GM19395 (cell line): ENCODE measurements at regions not wholly inside any gene's neighbourhood (a gene's known extent, or its start where the extent isn't known, plus 50 kb on each side); places are given as distances from the start of the nearest gene placed in this dataset.

Experiments
- ATAC-seq: cut with Tn5 transposase; IDR thresholded peaks from one replicate; pipeline ENCODE4 v1.9.1; 2021; ENCODE audit warnings: mild to moderate bottlenecking, moderate library complexity; ENCODE audit not compliant: unreplicated experiment

DNA sequence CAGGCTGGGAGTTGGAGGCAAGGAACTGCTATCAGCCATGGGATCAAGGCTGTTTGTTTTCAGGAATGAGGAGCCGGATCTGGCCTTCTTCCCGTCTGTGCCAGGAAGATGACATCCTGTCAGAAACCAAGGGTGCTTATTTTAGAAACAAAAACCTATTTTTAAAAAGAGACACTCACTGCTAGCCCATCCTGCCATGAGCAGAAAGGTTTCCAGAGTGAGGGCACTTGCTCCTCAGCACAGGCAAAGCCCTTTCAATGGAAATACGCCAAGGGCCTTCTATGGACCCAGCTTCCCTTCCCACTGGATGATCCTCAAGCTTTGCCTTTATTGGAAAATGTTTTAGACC lies 132.6 kb upstream of the FSTL4 start:
- no peak for ATAC-seq

DNA sequence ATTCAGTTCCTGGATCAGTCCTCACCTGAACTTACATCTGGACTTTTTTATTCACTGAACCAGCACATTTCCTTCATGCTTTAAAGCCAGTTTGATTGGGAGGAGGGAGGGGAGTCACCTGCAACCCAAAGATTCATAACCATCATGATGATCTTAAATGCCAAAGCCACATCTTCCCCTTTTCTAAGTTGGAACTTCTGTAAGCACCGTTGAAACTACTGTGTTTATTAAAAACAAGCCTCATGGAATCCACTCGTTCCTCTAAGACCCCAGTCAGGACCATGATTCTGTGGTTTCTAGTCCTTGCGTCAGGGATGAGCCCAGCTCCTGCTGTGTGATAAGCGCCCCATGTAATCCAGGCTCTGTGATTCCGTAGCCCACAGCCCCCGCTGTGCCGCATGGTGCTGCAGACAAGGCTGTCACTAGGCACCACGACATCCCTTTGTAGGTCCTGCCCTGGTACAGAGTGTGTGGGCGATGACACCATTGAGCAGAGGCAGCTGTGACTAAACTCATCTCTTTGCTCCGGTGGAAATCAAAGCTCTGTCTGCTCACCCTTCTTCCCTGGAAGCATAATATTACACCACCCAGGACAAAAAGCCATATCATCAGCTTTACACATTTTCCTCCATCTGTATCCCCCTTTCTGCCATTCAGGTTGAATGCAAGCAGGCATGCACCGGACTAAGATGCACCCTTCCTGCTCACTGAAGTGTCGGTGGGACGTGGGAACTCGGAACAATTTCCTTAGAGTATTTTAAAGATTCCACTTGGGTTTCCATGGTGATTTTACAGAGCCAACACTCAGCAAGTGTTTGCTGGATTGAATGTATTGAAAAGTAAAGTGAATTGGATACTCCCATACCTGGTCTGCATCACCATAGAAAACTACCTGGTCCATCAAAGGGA lies 132.0 kb upstream of the FSTL4 start:
- ATAC-seq, result no peak

DNA sequence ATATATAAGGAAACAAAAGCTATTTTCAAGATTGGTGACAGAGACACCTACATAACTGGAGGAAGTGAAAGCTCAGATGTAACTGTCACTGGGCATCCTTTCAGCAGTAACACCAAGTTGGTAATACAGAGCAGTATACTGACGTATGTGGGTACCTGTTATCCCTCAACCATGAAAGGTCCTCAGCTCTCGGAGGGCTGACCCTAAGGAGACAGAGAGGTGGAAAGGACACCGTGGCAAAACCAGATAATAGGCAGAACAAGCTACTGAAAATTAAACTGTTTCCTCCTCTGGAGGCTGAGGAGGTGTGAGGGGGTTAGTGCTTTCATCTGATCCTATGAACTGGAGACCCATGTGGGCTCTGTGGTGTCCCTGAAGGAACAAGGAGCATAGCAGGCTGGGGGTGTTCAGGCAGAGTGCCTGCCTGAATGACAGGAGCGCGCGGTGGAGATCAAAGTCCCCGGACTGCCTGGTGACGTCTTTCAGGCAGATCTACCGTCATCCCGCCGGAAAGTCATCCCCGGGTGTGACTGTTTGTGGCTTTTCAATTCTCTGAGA lies 130.2 kb upstream of the FSTL4 start:
- ATAC-seq, result no peak

DNA sequence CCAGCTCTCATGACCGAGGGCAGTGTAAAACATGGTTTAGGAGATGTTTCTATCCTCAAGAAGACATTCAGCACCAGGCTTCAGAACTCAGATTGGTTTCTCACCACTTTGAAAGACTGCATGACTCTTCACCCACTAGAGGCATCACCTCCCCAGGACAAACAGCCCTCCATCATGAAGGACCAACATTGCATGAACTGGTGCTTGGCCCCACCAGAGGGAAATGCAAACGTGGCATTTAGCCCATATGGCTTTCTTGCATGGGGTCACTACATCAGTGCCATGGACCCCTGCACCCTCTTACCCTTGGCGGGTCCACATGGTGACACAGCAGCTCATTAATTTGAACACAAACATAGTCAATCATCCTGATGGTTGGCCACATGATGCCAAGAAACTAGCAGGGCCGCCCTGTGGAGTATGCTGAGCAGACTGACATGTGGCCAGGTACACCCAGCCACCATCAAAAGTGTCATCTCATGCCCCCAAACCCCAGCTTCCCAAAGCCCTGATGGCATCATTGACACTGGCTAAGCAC lies 129.5 kb upstream of the FSTL4 start:
- ATAC-seq, result no peak

DNA sequence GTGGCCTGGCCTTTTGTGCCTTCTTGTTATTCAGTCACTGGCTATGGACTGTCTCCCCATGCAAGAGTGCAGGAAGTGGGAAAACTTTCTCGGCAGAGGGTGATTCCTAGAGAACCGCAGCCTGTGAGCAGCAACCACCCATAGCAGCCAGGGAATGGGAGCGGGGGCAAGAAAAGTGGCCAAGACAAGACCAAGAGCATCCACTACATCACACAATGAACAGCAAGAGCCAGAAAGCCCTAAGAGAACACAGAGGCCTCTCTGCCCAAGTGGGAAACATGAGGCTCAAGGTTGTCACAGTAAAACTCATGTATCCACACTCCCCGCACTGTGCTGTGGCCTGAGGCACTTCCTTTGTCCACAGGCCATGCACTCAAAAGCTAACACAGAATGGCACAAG lies 129.1 kb upstream of the FSTL4 start:
- no peak for ATAC-seq

DNA sequence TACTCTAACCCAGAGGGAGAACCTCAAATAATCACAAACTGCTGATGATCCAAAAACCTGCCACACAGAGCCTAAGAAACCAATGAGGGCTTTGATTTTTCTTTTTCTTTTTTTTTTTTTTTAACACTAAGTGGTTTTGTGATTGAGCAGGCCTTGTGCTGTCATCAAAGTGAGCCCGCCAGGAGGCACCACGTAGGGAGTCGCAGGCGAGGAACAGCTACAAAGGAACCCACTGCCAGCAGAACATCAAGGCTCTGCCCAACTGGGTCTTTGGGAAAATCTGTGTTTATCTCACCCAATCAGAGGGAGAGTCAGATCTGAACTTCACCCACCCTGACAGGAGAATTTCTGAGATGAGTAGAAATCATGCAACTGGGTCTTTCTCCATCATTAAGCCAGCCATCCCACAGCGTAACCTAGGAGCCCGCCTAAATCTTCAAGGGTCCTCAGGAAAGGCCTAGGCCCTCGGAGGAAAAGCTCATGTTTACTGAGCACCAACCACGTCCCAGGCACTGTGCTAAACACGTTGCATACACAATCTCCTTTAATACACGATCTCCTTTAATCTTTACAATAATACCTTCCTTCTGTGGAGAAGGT lies 126.9 kb upstream of the FSTL4 start:
- no peak for ATAC-seq

DNA sequence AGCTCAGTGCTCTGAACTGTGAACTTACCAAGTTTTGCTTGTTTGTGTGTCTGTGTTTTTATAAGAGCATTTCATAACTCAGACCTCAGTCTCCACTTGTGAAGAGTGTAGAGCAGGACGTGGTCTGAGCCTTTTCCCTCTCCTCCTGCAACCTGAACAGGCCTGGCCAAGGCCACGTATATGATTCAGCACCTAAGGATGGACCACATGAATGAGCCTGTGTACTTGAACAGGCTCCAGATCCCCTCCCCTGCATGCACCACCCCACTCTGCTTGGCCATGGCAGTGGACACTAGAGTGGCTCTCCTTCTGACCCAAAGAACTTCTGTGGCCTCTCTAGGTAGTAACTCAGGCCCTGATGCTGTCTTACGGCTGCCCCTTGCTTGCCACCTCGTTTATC lies 125.9 kb upstream of the FSTL4 start:
- no peak for ATAC-seq

DNA sequence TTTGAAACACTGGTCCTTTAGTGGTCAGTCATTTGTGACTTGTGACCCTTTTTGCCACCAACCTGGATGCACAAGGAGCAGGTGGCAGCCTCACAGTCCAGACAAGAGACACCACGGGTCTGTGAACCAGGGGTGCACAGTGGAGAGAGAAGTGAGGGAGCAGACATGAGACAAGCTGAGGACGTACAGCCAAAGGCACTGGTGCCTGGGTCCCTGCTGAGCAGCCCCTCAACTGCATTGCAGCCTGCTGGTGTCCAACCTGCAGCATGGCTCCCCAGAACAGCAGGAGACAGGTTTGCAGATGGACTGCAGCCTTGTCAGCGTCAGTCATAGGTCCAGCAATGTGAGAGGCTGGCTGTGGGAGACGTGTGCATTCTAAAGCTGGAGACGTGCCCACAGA lies 124.2 kb upstream of the FSTL4 start:
- no peak for ATAC-seq

DNA sequence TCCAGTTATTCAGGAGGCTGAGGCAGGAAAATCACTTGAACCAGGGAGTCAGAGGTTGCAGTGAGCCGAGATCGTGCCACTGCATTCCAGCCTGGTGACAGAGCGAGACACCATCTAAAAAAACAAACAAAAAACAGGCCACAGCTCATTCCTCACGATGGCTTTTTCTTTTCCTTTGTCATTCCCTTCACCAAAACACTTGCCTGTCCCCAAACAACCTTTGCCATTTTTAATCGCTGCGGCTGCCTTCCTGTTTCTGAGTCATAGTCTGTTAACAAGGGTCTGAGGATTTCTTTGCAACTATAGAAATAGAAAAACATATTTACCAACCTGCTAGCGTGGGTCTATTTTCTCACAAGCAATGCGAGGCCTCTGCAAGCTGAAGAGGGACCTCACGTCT lies 123.0 kb upstream of the FSTL4 start:
- ATAC-seq, result no peak

DNA sequence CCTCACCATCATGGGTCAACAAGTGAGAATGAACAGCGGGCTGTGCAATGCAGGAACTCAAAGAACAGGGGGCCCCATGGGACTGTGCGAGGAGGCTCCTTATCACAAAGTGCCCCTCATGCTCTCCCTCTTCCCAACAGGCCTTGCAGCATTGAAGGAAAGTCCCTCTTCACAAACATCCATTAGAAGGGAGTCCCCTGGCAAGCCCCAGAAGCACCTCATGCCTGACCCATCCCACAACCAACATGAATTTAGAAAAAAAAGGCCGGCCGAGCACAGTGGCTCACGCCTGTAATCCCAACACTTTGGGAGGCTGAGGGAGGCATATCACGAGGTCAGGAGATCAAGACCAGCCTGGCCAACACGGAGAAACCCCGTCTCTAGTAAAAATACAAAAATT lies 122.6 kb upstream of the FSTL4 start:
- ATAC-seq, result no peak

DNA sequence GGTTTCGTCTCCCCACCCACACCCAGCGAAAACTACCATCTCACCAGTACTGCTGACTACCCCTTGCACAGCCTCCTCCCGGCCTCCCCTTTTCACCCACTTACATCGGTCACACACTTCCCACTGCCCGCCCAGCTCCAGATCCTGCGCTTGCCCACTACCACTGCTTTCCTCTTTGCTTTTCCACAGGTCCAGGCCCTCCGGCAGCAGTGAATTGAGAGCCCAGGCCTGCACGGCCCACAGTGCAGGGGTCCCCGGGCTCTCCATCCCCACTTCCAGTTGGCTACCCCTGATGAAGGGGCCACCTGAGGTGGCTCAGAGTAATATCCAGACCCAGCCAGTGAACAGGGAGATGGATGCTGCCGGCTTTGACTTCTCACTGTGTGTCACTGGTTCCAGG lies 120.2 kb upstream of the FSTL4 start:
- ATAC-seq, result no peak

DNA sequence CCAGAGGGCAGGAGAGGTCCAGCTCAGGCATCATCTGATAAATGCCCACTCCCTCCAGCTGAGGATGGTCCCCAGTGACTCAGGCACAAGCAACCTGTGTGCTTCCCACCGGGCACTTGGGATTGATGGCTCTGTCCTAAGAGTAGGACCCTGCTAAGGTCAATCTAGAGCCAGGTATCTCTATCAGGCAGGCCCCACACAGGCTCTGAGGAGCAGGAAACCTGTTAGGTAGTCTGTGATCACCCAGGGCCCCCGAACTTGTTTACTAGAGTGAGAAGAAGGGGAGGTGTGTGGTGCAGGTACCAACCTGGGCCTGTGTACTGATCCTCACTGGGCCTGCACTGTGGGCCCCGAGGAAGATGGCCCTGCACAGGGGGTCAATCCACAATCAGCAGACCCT lies 119.6 kb upstream of the FSTL4 start:
- ATAC-seq, result no peak

DNA sequence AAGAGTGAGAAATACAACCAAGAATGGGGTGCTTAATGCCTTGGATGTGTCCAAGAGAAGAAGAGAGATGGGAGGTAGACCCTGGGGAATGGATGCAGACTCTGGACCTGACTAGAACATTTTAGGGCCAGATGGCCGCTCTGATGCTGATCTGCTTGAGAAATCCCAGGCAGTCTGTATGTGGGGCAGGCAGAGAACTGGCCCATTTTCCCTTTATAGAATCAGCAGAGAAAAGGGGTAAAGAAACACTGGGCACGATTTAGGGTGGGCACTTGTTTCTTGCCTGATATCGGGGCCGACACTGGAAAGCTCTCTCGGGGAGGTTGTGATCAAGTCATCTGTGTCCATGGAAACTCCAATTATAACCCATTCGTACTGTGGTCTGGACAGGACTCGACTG lies 118.5 kb upstream of the FSTL4 start:
- no peak for ATAC-seq

DNA sequence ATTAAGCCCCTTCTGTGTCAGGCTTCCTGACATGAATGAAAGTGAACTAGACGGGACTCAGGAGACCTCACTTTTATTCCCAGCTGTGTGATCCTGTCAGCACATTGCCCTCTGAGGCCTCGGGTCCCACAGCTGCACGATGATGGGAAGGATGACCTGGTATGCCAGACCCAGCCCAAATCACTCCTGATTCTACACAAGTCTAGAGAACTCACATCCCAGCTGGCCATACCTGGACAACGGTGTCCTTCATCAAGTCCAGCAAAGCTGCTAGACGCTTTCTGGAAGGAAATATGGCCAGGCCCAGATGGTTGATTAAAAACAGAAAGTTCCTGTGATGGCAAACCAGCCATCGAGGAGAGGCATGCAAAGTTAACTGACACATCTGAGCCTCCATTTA lies 118.0 kb upstream of the FSTL4 start:
- no peak for ATAC-seq

DNA sequence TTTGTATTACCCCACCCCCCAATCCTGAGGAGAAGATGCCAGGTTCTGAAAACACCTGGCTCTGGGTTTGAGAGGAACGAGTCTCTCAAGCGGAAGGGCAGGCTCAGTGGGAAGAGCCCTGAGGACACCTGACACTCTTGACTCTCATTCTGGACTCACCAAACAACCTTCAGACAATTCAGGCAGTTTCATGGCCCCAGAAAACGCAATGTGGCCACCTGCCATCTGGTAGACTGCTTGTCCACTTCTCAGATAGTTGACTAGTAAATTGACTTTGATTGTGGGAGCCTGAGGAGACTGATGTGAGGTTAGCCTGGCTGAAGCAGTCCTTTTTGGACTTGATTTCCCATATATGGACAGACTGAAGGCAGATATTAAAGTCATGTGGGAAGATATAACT lies 117.5 kb upstream of the FSTL4 start:
- ATAC-seq, result no peak

DNA sequence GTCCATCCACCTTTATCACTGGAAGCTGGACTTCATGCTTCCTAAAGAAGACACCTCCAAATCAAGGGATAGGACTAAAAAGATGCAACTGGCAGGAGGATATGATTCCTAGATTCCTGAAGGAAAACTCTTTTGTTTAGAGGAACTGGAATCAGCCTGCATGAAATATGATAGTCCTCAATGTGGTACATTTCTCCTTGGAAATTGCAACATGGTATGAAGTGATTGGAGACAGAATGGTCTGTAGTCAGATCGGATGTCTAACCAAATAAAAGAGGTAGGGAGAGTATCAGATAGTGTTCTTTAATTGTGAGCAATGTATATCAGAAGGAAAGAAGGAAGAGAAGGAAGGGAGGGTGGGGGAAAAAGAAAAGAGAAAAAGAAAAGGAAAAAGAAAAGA lies 116.1 kb upstream of the FSTL4 start:
- ATAC-seq, result no peak

DNA sequence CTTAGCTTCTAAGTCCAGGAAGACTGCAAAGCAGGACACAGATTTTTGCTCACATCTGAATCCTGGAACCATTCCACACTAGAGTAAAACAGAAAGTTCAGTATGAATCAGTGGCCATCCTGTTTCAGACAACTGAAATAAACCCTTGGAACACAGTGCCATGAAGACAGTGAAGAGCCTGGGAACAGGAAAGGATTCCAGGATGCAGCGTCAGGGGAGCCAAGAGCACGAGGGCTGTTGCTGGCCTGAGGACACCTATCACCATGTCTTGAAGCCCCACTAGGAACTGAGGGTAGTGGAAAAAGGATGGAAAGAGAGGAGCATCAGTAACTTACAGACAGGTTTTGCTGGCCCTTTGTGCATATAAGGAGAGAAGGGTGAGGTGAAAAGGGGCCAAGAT lies 115.3 kb upstream of the FSTL4 start:
- ATAC-seq, result no peak

DNA sequence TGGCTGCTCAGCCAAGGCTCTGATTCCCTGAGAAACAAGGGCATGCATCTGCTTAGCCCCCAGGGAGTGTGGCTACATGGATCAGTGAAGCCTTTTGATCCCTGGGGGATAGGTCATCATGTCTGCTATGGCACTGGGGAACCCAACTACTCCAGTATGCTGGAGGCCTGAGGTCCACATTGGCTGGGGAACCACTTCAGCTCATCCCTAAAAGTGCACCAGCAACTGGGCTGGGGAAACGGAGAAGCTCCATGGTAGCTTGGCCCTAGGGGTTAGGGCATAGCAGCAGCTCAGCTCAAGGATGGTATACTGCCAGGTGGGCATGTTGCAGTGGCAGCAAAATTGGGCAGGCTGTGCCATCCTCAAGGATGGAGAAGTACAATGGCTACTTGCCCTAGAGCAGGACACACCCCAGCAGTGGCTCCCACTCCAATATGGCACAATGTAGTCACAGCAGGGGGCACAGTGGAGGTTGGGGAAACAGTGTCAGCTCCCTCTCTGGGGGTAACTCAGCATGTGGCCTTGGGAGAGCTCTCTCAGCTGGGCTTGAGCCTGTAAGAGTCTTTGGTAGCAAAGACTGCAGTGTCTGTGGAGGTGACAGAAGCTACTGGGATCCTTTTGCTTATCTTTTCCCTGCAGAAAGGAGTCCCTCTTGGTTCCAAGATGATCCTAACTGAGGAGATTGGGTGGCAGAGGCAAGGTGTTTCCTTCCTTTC lies 111.5 kb upstream of the FSTL4 start:
- ATAC-seq, result no peak

DNA sequence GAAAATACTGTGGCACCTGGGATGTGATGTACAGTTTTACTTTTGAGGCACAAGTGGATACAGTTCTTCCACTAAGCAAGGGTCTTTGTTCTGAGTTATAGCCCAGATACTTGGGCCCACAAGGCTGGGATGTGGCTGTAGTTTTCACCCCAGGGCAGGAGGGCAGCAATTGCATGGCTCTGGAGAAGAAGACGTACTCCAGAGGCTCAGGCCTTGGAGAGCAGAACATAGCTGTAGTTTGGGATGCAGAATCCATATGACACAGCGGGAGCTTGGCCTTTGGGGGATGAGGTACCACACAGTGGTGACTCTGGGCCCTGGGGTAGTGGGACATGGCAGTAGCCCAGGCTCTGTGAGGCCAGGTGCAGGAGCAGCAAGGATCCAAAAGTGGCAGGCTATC lies 110.8 kb upstream of the FSTL4 start:
- no peak for ATAC-seq

DNA sequence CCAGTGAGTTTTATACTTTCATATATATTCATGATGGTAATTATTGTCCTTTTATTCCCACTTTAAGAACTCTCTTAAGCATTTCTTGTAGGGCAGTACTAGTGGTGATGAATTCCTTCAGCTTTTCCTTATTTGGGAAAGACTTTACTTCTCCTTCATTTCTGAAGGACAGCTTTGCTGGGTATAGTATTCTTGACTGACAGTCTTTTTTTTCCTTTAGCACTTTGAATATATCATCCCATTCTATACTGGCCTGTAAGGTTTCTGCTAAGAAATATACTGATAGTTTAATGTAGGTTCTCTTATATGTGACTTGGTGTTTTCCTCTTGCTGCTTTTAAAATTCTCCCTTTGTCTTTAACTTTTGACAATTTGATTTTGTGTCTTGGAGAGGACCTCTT lies 109.0 kb upstream of the FSTL4 start:
- ATAC-seq, result no peak

DNA sequence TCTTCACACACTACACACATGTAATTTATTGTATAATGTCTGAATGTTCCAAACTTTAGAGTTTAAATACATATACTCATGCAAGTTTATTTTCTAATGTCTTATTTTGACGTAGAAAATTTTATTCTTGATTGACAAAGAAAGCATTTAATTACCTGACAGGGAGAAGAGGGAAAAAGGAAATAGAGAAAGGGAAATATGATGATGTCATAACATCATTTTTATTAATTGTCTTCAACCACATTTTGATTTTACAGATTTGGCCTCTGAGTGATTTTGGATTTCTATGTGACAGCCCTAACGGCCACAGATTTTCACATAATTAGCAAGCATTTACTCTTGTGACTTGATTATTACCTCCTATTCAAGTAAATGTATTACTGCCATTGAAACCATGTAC lies 106.1 kb upstream of the FSTL4 start:
- ATAC-seq, result no peak
